Stimulated activated CD4-positive, alpha-beta T cell treated with anti-CD3 and anti-CD28 coated beads, Interleukin-15, amount 100 ng/mL, for 24 hours (primary cell): ENCODE measurements at regions not wholly inside any gene's neighbourhood (a gene's known extent, or its start where the extent isn't known, plus 50 kb on each side); places are given as distances from the start of the nearest gene placed in this dataset.
A peak's percentile ranks its signal among the peaks of the same experiment; 100 is the strongest.
"Not testable (repeated sequence)": the region's sequence is repeated elsewhere in the genome, so short reads cannot be mapped to it uniquely, and the experiment has no call there.

ENCODE experiments used
- DNase-seq: peaks from one replicate; pipeline ENCODE4 v3.0.0-alpha.2; 2020

DNA sequence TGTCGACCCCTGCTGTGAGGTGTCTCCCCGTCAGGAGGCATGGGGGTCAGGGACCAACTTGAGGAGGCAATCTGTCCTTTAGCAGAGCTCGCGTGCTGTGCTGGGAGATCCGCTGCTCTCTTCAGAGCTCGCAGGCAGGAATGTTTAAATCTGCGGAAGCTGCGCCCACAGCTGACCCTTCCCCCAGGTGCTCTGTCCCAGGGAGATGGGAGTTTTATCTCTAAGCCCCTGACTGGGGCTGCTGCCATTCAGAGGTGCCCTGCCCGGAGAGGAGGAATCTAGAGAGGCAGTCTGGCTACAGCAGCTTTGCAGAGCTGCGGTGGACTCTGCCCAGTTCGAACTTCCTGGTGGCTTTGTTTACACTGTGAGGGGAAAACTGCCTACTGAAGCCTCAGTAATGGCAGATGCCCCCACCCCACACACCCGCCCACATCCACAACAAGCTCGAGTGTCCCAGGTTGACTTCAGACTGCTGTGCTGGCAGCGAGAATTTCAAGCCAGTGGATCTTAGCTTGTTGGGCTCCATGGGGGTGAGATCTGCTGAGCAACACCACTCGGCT lies 133.1 kb downstream of the CENPC start:
- not testable (repeated sequence) for DNase-seq

DNA sequence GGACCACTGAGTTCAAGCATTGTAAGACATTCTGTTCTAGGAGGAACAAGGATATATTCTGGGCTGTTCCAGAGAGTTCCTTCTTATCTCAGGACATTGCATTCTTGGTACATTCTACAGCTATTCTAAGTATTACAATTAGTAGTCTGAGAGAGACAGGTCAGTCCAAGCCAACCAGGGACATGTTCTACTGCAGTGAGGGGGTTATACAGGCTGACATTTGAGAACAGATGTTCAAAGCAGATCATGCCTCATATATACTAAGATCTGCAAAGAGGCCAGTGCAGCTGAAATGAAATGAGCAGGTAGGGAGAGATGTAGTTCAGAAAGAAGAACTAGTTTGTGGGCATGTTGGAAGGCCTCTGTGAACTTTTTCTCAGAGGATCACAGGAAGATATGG lies 142.0 kb downstream of the CENPC start:
- DNase-seq: no peak

DNA sequence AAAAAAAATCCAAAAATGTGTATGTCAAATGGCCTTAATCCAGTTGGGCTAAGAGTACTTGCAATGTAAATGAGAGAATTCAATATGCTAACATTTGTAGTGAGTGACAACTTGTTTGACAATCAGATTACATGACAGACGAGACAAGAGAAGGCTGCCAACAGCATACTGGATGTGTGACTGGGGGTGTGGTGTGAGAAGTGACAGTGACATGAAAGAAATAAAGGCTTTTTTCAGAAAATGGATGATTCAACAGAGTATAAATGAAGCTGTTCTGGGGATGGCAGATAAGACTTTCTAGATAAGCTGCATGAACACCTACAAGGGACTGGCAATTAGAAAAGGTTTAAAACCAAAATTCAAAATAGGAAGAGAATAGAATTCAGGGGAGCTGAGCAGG lies 143.4 kb downstream of the CENPC start:
- DNase-seq: no peak

DNA sequence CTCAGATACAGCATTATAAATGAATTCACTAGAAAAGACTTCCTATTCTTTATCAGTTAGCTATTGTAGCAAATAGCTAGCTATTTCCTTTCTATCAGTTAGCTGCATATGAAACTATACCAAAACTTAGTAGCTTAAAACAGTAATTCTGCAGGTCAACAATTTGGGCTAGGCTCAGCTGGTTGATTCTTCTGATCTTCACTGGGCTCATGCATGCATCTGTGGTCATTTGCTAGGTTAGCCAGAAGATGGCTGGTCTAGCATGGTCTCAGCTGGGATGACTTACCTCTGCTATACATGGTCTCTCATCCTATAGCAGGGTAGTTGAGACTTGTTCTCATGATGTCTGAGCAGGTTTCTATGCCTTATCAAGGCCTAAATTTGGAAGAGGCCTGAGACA lies 147.4 kb downstream of the CENPC start:
- no peak for DNase-seq

DNA sequence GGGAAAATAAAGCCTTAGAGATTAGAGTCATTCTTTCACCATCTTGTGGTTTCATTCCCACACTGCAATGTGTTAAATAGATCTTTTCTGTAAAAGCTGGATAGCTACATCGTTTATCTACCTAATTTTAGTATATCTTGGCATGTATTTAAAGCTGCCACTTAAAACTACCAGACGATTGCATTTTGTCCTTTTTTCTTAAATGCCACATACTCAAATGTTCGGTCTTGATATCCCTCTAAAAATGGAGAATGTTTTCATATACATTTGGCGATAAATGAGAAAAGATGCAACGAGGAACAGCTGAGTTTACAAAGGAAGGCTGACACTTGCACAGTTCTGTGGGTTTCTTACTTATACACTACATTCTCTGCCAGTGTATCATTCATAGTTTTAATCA lies 148.3 kb downstream of the CENPC start:
- no peak for DNase-seq

DNA sequence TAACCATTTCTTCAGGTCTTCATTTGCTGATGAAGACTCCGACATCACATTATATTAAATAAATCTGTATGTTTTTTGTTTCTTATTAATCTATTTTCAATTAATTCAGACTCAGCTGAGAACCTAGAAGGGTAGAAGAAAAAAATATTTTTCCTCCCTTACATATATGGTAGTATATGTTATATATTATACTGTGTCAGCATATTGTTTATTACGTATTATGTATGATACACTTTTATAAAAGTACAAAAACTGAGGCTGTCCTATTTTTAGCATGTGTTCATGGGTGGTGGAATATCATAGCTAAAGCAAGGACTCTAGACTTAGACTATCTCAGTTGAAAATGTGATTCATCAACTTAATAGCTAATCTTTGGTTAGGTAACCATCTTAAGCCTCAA lies 149.3 kb downstream of the CENPC start:
- no peak for DNase-seq

DNA sequence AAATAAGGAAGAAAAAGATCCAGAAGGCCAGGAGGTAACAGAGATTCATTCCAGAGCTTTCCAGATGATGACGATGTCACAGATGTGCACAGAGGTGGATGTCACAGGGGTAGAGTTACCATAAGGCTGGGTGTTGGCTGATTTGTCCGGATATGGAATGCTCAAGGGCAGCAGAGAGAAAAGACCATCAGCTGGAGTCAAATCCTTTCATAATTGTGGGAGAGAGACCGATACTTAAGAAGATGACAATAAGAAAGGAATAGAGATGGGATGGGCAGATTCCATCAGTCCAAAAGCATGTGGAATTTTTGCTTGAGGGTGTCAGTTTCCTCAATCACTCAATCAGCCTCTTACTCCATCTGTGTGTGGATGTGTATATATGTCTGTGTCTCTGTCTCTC lies 150.4 kb downstream of the CENPC start:
- no peak for DNase-seq

DNA sequence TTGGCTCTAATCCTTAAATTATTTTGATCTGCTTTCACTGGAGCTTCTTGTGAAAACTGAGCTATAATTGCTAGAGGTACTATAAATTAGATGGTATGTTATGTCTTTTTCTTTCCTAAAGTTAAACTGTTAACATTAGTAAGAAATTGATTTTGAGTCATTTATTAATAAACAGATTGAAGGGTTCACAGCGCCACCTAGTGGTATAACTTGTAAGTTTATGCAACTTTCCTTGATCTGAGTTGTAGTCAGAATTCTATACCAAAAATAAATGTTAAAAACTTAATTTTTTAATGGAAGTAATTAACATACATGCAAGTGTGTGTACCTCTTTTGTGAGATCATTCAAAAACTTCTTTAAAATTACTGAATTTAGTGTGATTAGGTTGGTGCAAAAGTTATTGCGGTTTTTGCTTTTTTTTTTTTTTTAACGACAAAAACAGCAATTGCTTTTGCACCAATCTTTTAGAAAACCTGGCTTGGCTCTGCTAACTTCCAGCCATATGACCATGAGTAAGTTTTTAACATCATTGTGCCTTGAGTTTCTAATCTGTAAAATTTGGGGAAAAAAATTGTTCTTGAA lies 151.5 kb downstream of the CENPC start:
- DNase-seq: peak; percentile 17

DNA sequence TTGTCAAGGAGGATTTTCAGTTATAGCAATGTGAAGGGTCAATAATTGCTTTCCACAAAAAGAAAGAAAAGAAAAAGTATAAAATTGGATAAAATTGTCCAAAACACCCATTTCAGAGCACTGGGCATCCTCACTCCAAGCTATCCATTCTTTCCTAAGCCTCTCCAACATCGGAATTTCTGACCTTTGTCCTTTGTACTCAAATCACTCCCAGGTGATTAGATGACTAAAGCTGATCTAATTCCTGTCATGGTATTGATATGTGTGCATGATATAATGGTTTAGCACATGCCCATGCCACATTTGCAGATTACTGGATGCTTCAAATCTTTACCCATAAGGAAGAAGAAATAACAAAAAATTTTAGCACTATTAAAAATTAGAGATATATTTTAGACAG lies 152.3 kb downstream of the CENPC start:
- no peak for DNase-seq

DNA sequence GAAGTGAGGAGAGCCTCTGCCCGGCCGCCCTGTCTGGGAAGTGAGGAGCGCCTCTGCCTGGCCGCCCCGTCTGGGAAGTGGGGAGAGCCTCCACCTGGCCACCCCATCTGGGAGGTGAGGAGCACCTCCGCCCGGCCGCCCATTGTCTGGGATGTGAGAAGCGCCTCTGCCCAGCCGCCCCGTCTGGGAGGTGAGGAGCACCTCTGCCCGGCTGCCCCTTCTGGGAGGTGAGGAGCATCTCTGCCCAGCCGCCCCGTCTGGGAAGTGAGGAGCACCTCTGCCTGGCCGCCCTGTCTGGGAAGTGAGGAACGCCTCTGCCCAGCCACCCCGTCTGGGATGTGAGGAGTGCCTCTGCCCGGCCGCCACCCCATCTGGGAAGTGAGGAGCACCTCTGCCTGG lies 163.9 kb downstream of the CENPC start:
- not testable (repeated sequence) for DNase-seq

DNA sequence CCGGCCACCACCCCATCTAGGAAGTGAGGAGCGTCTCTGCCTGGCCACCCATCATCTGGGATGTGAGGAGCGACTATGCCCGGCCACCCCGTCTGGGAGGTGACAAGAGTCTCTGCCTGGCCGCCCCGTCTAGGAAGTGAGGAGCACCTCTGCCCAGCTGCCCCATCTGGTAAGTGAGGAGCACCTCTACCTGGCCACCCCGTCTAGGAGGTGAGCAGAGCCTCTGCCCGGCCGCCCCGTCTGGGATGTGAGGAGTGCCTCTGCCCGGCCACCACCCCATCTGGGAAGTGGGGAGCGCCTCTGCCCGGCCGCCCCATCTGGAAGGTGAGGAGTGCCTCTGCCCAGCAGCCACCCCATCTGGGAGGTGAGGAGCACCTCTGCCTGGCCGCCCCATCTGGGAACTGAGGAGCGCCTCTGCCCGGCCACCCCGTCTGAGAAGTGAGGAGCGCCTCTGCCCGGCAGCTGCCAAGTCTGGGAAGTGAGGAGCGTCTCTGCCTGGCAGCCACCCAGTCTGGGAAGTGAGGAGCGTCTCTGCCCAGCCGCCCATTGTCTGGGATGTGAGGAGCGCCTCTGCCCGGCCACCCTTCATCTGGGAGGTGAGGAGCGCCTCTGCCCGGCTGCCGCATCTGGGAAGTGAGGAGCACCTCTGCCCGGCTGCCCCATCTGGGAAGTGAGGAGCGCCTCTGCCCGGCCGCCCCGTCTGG lies 164.4 kb downstream of the CENPC start:
- not testable (repeated sequence) for DNase-seq

DNA sequence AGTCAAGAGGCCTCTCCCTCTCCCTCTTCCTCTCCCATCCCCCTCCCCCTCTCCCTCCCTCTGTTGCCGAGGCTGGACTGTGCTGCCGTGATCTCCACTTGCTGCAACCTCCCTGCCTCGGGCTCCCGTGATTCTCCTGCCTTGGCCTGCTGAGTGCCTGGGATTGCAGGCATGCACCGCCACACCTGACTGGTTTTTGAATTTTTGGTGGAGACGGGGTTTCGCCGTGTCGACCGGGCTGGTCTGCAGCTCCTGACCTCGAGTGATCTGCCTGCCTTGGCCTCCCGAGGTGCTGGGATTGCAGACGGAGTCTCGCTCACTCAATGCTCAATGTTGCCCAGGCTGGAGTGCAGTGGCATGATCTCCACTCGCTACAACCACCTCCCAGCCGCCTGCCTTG lies 165.1 kb downstream of the CENPC start:
- DNase-seq: no peak

DNA sequence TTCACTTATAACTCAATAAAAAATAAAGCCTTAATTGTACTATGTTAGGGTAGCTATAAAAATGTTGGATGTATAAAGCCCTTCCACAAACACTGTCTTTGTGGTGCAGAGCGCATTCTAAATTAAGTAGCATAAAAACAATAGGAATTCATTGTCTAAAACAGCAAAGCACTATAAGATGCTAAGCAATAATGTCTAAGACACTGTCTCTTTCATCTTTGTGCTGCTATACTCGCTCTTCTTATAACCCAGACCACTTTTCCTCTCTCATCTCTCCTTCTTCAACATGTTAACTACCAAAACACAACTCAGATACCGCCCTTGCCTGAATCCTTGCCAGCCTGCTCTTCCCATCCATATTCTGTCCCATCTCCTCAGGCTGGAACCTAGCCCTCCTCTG lies 170.0 kb downstream of the CENPC start:
- no peak for DNase-seq

DNA sequence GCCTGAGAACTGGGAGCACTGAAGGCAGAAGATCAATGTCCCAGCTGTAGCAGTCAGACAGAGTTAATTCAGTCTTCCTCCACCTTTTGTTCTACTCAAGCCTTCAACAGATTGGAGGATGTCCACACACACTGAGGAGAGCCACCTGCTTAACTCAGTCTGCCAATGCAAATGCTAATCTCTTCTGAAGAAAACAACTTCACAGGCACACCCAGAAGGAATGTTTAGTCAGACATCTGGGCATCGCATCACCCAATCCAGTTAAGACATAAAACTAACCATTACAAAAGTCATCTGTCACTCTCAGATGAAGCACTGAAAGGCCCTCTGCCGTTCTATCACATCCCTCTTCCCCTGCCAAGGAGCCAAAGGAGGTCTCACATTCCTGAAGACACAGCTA lies 173.7 kb downstream of the CENPC start:
- DNase-seq: no peak

DNA sequence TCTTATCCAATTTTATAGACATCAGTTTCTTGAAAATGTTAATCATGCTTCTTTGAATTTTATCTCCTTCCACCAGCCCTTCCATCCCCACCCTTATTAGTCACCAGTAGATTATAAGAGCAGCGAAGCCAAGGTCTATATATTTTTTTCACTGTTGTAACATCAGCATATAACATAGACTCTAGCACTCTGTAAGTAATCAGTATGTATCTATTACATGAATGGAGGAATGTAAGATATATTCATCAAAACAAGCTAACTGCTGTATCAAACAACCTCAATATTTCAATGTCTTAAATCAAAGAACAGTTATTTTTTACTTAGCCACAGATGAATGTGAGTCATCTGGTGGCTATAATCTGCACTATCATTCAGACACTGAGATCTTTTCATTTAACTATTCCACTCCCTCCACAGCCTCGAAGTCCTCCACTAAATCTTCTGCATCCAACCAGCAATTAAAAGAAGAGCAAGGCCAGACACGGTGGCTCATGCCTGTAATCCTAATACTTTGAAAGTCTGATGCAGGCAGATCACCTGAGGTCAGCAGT lies 178.9 kb downstream of the CENPC start:
- DNase-seq: no peak

DNA sequence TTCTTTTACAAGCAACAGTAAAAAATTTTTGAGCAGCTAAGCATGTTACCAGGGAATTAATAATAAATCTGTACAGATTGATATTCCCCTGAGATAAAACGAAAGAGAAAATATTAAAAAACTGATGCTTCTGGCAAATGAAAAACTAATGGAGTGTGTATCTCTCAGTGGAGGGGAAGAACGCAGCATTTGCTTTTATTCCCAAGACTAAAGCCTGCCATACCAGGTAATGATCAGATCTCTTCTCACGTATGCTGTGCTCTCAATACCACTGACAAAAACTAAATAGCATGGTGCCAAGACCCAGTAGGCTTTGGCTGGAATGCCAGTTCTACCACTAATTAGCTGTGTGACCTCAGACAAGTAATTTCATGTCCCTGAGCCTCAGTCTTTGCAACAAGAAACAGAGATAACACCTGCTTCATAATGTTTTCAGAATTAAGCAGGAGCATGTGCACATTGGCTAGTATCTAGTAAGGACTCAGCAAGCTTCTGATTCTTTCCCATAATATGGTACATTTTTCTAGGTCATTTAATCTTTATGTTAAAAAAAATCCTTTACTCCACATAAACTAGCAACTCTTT lies 179.6 kb downstream of the CENPC start:
- DNase-seq: no peak

DNA sequence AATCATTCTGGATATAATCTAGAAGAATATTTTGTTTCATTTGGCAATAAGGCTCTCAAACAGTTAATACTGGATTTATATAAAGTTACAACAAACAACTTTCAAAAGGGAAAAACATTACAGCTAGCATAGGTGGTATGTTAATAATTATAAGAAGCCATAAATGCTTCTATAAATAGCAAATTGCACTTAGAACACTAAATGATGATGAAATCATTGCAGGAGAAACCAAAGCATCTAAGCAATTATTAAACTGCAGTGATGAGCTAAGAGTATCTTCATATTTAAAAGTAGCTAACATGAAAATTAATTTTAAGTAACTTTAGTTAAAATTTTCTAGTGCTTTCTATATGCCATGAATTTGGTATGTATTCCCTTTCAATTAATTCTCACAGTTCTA lies 189.5 kb downstream of the CENPC start:
- no peak for DNase-seq

DNA sequence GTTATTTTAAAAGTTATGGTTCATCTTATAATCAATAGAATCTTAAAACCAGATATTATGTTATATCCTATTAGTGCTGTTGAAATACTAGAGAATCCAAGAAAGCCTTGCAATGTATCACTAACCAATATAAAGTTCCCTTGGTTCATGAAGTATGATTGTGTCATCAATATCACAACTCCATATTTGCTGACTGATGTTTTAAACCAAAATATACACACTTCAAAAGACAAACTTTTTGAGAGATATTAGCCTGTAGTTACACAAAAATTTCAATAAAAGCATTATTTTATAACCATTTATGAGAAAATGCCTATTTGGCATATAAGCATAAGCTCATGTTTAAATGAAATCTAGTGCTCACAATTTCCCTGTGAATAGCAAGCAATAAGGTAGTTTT lies 198.6 kb downstream of the CENPC start:
- DNase-seq: no peak

DNA sequence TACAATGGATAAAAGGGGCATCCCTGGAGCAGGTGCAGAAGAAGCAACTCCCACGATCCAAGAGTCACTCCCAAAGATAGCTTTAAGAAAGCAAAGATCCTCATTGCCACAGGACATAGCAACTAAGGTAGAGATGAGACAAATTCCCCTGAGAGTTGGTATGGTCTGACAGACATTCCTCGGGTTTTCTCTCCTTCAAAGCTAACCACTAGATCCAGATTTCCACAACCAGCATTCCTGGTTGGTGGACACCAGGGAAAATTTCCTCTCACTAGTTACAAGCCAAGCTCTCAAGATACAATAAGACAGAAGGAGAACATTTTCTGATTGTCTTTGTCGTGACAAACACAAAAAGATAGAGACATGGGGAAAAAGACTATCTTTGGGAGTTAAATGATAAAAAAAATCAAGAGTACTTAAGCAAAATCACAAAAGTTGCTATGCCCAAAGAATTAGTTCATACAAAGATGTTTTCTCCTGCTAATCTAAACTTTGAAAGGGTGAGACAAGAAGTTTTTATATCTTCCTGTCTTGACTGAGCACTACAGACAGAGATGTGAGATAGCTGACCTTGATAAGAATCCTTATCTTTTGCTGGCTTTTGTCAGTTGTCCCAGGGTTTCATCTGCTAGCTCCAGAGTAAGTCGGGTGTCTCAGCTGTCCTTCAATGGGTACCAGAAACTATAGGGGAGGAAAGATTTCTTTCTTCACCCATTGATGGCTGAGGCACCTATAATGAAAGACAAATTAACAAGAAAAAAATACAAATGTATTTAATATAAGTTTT lies 200.5 kb downstream of the CENPC start:
- no peak for DNase-seq

DNA sequence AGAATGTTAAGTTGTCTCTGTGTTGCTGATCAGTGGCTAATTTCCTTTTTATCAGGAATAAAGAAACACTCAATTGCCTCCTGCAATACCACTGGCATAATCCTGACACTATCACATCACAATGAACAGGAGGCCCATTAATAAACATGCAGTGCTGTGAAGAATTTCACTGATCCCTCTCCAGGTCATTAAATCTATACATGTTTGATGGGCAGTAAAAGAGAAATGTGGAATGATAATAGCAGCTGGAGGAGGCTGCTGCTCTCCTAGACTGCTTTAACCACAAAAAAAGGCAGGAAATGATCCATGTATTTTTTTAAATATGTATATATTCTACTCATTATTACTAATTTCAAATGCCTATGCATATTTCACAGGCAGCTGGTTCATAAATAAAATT lies 202.1 kb downstream of the CENPC start:
- DNase-seq: no peak

DNA sequence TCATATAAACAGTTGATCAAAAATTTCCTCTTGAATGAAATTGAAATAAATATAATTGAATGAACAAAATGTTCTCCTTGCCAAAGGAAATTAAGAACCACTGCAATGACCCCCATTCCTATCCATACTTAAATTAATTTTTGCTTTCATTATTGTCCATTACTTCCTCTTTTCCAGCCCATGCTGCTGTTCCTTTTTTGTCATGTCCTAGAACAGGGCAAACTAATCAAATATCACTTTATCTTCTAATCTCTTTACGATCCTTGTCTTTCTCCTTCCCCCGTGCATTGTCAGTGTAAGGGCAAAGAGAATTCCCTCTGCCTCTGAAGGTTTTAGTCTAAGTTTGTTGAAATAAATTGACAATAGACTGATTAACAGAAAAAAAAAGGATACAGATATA lies 203.0 kb downstream of the CENPC start:
- DNase-seq: no peak

DNA sequence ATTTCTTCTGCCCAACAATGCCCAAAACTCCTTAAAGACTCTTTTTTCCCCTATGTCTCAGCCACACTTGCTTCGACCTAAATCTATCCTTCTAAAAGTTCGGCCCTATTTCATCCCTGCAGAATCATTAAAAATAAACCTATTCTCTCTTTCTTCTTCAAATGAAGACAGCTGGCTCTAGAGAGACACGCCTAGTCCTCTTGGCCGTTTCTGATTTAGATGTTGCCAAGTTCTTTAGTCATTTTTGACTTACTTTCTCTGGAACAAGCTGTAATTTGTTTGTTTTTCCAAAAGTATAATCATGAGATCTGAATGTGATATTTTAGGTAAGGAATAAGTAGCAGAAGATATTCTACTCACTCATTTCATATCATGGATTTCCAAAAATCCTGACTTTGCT lies 211.6 kb downstream of the CENPC start:
- DNase-seq: no peak

DNA sequence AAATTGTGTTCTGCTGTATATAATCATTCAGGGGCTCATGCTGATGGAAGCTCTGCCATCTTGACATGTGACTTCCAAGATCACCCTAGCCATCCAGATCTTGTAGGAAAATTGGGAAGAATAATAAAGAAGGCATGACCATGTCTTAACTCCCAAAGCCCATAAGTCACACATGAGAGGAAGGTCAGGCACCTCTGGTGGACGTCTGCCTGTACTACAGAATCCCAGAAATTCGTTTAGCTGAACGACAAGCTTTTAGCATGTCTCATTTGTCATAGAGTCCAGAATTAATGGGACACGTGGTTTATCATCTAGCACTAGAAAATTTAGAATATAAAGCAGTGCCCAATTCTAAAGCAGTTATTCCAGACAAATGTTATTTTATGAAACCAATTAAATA lies 212.7 kb downstream of the CENPC start:
- DNase-seq: no peak
